ENCODE measurements at regions not wholly inside any gene's neighbourhood (a gene's known extent, or its start where the extent isn't known, plus 50 kb on each side); places are given as distances from the start of the nearest gene placed in this dataset.

DNA sequence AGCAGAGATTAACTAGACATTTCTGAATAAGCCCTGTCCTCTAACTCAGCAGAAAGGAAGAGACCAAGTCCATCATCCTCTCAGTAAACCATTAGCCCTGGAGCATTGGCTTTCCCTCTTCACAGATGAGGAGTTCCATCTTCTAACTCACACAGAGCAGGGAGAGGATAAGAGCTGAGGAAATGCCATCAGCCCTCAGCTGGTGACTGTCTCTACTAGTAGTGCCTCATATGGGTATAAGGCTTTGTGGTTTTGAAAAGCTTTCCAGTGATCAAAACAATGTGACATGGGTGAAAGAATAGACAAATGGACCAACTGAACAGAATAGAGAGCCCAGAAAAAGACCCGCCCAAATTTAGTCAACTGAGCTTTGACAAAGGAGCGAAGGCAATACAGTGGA is 197.2 kb upstream of the NUDT4 start:
- no peak for DNase-seq

GRCh38 chr12:93181409-93181965 is 196.2 kb upstream of the NUDT4 start:
- no peak for DNase-seq

DNA sequence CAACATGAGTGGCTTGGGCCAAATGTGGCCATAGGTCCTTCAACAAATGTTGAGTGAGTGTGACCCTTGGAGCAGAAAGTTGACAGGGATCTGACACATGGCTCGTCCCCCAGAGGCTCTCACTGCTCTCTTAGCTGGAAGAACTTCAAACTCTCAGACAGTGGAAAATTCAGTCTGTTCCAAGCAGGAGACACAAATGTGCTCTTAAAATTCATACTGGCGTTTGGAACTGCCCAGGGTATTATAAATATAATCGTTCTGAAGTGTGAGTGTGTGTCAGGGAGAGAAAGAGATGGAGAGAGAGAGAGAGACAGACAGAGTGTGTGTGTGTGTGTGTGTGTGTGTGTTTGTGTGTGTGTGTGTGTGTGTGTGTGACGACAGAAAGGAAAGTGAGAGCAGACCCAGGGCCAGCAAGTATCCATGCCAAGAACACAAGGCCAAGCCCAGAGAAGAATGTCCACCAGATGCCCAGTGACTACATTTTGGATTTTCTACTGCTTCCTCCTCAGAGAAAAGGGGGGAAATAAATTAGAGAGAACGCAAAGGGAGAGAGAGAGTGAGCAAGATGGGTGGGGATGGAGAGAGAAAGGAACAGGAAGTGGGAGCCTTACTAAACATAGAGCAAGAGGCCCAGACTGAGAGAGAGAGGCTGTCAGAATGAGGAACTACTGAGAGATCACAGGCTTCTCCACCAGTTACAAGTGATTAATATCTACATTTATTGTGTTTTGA is 193.6 kb upstream of the NUDT4 start:
- DNase-seq = no peak

DNA sequence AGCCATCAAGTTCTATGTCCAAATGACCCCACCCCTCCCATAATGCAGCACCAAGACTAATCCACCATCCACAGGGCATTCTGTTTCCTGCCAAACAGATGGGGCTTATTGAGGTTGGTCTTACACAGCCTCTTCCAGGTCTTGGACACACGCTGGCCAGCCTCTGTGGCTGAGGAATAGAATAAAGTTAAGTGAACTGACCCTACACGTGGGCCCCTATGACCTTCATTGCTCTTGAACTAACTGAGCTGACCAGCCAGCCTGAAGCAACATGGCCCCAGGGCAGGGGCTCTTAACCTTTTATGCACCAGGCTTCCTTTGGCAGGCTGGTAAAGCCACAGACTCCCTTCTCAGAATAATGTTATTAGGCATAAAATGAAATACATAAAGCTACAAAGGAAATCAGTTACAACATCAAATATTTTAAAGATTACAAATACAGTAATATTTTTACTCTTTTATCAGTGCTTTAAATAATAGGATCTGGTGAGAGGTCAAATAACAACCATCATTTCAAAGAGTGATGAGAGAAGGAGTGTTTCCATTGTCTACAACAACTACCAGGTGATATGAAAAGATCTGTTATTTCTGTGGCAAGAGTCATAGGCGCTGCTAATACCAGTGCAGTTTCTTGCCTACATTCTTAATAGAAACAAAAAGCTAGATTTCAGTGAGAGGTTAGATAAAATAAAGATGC is 192.9 kb upstream of the NUDT4 start:
- DNase-seq = no peak

DNA sequence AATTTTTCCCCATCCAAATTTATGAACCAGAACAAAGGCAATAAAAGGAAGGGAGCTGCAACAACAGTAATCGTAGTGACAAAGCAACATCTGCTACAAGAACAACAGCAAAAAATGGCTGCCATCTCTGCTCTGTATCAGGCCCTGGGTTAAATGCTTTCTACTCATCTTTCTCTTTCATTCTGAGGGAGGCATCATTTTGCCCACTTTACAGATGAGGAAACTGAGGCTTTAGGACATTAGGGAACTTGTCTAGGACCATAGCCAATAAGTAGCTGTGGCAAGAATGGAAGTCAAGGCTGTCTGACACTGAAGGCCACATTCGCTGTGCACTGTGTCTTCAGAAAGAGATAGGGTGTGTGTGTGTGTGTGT is 192.4 kb upstream of the NUDT4 start:
- DNase-seq = no peak

DNA sequence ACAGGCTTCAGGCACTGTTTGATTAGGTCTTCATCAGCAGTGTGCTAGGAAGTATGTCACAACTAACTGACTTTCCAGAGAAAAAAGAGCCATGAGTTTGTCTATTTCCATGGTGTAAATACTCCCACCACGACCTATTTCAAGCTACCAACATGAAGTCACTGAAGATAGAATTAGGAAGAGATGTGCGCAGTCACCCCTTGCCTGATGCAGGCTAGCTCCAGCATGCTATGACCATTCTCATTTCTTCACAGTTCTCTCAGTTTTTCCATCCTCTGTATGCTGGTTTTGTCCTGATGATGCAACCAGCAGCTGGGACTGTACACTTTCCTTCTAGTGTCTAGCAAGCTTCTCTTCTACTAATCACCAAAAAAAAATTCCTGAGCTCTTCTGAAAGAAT is 191.6 kb upstream of the NUDT4 start:
- DNase-seq = no peak

GRCh38 chr12:93186621-93187020 is 191.1 kb upstream of the NUDT4 start:
- no peak for DNase-seq

DNA sequence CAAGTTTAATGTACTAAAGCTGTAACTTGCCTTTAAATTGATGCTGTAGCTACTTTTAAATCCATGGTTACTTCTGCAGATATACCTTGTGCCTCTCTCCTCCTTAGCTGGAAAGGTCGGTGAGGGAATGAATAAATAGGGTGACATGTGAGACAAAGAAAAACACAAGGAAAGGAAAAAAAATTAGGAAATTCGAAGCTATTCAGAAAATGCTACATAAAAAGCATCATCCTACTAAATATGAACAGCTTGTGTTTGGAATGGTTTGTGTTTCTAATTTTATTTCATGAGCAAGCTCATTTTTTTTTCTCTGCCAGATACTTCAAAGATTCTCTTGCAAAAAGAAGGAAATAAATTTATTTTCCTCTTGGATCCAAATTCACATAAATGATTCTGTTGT is 186.3 kb upstream of the NUDT4 start:
- no peak for DNase-seq

- DNase-seq = no peak
Observed at GRCh38 chr12:93191956-93192355, 185.8 kb upstream of the NUDT4 start.

GRCh38 chr12:93192878-93193277 is 184.8 kb upstream of the NUDT4 start:
- no peak for DNase-seq

GRCh38 chr12:93195511-93195910 is 182.2 kb upstream of the NUDT4 start:
- no peak for DNase-seq

GRCh38 chr12:93197067-93197593 is 180.6 kb upstream of the NUDT4 start:
- DNase-seq = no peak

GRCh38 chr12:93198086-93198485 is 179.6 kb upstream of the NUDT4 start:
- no peak for DNase-seq

GRCh38 chr12:93199831-93200236 is 177.9 kb upstream of the NUDT4 start:
- DNase-seq = no peak

DNA sequence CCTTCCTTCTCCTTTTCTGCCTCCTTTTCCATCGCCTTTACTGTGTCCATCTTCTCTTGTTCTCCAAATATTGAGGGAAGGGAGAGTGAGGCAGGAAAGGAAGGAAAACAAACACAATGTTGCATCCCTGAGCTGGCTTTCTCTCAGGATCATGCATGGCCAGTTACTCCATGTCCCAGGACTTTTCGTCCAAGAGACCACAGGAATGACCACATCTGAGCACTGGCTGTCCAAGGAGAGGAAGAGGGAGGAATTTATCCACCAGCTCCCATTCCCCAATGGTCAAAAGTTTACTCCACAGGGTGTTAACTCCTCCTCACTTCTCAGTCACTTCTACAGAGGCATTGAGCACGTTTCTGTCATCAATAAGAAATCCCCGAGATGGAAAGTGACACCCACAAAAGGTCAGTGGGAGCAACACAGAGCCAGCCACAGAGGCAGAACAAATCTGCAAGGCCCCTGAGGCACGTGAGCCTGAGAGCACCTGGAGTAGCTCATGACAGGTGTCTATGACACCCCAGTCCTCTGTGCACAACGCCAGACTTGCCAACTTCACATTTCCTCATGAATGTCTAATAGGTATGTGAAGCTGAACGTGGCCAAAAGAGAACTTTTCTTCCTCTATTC is 177.3 kb upstream of the NUDT4 start:
- DNase-seq = no peak

DNA sequence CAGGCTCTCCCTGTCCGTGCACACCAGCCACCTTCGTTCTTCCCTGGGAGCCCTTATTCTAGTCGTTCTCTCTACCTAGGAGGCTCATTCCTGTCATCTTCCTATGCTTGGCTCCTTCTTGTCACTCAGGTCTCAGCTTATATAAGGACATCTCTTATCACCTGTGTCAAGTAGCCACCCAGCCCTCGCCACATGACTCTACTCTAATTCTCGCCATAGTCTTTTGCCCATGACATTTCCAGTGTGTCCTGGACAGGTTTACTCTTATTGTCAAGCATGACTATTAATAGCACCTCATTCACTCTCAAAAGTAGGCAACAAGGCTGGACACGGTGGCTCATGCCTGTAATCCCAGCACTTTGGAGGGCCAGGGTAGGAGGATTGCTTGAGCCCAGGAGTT is 175.7 kb upstream of the NUDT4 start:
- DNase-seq = no peak

GRCh38 chr12:93202688-93203087 is 175.0 kb upstream of the NUDT4 start:
- no peak for DNase-seq

DNA sequence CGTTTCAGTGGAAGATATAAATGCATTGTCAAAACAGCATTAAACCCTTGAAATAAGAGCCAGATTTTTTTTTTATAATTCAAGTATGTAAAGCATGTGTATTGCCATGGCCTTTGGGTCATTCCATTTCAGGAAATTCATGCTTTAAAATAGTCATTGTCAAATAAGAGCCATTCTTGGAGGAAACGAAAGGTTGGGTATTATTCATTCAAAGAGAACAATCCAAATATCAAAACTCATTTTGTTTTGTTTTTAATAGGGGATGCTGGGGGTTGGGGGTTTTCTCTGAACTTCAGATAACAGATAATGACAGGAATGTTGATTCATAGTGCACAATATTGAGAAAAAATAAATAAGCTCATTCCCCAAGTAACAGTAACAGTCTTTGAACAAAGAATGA is 174.4 kb upstream of the NUDT4 start:
- no peak for DNase-seq

DNA sequence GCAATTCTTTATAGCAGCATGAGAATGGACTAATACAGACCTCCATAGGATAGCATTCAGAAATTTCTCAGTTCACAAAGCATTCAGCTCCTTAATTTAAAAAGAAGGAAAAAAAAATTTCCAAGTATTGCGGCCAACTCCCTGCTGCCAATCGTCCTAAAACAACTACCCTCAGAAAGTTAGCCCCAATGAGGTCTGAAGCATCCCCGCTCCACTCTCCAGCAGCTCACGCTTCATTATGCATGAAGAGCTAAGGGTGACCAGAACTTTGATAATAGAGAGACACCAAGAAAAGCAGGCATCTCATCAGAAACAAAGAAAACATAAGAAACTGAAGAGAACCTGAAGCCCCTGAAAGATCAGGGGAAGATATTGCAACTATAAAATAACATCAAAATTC is 172.8 kb upstream of the NUDT4 start:
- no peak for DNase-seq

DNA sequence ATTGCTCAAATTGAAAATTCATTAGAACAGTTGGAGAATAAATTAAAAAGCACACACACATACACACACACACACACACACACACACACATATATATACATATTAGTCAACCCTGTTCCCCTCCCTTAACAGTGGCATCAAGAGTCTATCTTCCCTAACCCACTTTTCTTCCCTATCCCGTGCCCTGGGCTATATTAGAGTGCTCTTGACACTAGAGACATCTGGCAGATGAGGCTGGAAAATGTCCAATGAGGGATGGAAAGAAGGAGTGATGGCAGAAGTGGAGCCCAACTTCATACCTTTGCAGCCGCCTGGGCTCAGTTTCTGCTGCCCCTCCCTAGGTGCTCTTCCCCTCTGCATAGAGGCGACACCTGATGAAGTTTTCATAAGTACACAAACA is 172.4 kb upstream of the NUDT4 start:
- DNase-seq = peak; percentile 56 to 80

- no peak for DNase-seq
Observed at GRCh38 chr12:93208011-93208410, 169.7 kb upstream of the NUDT4 start.

DNA sequence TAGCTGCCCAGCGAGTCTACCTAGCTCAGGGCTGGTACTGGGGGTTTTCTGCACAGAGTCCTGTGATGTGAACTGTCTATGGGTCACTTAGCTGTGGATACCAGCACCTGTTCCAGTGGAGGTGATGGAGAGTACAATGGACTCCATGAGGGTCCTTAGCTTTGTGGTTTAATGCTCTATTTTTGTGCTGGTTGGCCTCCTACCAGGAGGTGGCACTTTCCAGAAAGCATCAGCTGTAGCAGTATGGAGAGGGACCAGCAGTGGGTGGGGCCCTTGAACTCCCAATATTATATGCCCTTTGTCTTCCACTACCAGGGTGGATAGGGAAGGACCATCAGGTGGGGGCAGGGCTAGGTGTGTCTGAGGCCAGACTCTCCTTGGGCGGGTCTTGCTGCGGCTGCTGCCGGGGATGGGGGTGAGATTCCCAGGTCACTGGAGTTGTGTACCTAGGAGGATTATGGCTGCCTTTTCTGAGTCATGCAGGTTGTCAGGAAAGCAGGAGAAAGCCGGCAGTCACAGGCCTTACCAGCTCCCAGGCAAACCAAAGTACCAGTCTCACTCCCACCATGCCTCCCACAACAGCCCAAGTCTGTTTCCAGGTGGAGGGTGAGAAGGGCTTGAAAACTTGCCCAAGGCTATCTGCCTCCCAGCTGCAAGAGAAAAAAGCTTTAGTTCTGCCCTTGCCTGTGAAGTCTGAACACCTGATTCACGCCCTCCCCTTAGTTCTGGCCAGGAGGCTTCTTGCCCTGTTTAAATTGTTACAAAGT is 163.0 kb upstream of the NUDT4 start:
- DNase-seq = no peak

DNA sequence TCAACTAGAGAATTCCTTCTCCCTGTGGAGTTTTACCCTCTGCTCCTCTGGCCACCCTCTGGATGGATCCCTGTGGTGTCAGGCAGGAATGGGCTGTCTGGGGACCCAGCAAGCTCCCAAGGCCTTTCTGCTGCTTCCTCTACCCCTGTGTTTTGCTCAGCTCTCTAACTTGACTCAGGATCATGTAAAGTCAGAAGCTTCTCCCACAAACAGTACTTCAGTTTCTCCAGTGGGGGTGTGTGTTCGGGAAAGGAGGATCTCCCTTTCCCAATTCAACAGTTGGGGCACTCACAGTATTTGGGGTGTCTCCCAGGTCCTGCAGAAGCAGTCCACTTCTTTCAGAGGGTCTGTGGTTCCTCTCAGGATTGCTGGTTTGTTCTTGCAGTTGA is 162.4 kb upstream of the NUDT4 start:
- no peak for DNase-seq
